DMS114 treated with DMSO at 0.1 percent for 48 hours (cell line): ENCODE measurements at regions not wholly inside any gene's neighbourhood (a gene's known extent, or its start where the extent isn't known, plus 50 kb on each side); places are given as distances from the start of the nearest gene placed in this dataset.

ENCODE experiments used
- DNase-seq: peaks from one replicate; lab custom pipeline; 2025; ENCODE audit not compliant: unreplicated experiment; lab: John Stamatoyannopoulos, UW

DNA sequence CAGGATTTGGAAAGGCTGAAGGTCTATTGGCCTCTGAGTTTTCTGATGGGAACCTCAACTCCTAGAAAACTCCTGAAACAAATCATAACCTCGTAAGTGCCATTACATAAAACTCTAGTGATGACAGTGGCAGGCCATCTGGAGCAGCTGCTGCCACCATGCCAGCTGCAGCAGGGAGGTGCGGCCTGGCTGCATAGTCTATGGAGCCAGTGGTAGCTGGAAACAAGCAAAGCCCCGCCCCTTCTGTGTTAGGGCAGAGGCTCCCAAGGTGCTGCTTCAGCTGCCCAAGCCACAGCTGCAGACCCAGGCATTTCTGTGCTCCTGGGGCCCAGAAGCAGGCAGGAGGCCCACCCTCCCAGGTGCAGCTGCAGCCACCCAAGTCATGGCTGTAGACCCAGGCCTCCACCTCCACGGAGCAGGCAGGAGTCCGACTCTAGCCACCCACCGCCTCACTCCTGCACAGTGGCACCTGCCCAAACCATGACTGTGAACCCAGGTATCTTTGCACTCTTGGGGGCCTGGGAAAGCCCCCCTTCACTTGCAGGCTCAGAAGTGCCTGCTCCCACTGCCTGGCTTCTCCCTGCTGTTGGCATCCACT lies 254.1 kb upstream of the KCNJ16 start:
- DNase-seq = no peak

DNA sequence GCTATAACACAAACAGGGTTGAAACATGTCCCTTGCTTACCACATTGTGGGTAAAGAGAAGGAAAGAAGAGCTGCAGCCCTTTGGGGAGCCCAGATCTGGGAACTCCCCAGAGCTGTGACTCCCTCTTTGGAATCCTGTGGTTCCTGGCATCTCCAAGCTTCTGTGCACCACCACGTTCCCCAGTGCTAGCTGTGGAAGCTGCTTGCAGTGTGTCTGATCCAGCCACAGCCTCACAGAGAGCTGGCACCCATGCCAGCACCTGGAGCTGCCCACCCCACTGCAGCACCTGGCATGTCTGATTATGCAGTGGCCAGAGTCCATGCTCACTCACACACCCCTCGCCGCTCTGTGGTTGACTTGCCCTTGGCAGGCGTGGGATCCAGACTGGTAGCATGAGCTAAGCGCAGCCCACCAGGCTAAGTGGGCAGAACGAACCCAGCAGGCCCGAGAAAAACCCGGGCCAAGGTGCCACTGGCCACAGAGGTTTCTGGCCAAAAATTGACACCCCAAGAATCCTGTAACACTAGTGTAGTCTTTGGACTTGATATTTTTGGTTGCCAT lies 252.6 kb upstream of the KCNJ16 start:
- no peak for DNase-seq

DNA sequence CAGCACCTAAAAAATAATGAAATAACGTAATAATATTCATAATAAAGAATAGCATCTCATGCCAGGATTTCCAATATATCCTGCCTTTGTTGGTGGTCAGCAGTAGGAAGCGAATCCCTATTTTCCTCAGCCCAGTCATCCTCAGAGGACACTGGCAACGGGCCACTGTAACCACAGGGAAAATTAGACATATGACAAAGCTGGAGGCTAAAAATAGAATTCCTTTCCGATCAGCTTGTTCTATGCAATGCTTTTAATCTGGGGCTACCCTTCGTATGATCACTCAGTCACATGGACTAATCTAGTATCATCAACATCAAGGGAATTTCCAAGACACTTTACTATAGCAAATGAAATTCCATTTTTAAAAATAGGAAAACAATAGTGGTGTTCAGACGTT lies 246.9 kb upstream of the KCNJ16 start:
- no peak for DNase-seq

DNA sequence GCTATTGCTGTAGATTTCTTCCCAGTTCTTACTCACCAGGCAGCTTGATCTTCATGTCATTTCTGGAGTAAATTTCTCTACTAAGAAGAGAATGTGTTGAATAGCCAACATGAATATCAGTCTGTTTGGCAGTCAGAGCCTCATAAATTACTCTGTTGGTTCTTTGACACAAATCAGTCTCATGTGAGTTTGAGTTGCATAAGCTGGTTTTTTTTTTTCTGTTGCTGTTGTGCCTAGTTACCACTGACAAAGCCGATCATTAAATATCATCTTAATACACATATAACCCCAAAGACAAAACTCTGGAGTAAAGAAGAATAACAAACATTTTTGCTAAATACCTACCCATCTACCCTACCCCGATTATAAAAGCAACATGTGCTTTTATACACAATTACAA lies 240.5 kb upstream of the KCNJ16 start:
- DNase-seq = no peak

DNA sequence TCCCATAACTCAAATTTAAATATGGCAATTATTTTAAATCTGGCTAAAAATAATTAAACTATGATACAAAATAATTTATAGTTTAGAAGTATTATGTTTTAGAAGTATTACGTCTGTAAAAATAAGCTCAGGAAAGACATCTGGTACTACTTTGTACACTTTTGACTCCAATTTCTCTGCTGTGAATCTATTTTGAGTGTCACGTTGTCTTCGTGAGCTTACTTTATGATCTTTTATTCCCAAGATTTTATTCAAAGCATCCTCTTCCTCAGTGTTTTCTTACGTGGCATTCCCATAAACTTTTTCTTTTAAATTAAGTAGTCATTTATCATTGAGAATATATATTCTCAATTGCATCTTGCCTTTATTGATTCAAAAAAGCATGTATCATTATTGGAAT lies 223.3 kb upstream of the KCNJ16 start:
- no peak for DNase-seq

DNA sequence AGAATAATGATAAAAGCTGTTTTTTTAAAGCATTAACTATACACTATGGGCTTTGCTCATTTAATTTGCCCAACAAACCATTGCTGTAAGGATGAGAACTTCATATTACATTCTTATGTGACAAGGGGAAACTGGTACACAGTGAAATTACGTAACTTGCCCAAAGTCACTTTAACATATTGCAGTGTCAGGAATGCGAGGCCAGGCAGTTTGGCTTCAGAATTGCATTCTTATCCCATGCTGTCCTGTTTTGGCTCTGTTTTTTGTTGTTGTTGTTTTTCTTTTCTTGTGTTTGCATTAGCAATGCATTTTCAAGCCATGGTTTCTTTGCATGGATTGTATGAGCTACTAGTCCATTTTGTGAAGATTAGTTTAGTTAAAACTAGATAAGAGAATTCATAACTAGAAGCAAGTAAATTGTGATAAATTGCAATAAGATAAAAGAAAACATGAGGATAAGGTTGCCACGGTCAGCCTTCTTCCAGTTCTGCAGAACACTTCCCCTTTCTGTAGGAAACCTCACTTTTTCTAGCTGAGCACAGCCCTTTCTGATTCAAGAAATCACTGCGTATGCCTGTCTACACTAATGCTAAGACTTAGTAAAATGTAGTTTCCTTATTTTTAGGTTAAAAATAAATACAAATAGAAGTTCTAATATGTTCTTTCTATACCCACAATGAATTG lies 221.3 kb upstream of the KCNJ16 start:
- no peak for DNase-seq

DNA sequence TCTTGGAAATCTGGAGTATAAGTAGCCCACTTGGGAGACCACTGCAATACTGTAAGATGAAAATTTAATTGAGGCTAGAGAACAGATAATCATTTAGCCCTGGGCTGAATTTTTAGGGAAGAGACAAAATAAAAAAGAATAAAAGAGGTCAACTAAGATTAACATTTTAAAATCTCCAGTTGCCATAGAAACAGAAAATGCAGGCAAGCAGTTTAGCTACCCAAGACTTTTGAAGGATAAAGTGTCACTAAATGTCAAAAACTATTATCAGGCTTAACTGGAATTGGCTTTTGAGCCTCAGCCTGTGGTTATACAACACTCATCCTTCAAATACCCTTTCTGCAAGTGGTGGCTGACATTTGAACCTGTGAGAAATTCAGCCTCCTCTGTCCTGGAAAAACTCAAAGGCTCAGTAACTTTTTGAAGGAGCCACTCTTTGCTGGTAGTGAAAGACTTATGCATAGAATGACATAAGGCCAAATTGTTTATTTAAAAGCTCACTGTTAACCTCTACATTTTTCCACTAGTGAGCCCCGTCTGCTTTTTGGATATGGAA lies 220.7 kb upstream of the KCNJ16 start:
- no peak for DNase-seq

DNA sequence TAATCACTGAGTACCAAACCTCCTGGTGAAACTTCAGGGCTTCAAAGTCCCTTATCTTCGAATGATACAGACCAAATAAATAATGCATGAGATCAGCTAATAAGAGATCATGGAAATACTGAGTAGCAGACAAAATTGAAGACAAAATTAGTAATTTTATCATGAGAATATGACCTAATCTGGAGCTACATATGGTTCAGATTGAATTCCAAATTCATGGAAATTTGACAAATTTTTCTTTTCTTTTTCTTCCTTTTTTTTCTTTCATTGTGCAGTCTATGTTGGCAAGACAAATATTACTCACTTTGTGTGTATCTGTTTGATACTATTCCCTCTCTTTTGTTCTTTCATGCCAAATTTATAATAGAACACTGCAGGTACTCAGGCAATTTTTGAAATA lies 218.1 kb upstream of the KCNJ16 start:
- no peak for DNase-seq

DNA sequence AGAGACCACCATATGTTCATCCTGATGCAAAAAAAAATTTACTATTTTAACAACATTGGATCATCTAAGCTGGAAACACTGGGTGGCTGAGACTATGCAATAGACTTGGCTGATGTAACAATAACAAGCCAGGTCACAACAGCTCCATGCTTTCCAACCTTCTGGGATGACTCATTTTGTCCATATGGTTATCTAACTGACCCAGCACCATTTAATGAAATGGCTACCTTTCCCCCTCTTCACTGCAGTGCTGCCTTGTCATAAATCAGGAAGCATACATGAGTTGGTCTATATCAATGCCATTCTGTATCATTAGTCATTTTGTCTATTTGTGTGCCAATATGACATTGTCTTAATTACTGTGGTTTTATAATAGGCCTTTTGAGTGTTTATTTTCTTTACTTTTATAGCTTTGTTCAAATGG lies 217.6 kb upstream of the KCNJ16 start:
- no peak for DNase-seq

DNA sequence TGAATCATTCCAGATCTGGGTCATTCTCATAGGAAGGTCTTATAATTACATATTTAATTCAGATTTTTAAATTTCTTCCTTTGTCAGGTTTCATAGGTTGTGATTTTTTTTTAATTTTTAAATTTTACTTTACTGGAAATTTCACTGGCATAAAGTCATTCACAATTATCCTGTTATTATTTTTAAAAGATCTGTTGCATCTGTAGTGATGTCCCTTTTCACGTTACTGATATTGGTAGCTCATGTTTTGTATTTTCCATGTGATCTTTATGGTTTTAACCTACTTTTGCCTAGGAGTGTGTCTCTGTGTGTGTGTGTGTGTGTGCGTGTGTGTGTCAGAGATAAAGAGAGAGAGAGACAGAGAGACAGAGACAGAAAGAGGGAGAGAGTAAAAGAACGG lies 216.6 kb upstream of the KCNJ16 start:
- no peak for DNase-seq

DNA sequence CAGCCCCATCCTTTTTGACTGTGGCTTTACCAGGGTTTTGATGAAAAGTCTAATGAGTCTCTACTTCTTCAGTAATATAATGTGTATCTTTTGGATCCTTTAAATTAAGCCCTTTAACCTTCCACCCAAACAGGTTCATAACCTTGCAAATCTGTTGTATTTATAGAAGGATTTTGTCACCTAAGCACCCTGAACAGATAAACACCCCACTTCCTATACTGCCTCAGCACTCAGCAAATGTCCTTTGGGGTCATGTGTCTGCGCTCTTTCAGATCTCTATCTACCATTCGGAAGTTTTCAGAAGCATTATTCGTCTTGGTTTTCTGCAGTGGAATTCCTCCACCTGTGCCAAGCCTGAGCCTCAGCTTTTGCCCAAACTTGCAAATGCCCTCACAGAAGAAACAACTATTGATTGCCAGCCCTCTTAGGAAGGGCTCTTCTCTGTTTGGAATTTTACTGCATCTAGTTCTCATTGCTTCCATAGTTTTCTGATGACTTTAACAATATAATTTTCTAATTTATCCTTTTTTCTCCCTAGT lies 214.8 kb upstream of the KCNJ16 start:
- DNase-seq = no peak

DNA sequence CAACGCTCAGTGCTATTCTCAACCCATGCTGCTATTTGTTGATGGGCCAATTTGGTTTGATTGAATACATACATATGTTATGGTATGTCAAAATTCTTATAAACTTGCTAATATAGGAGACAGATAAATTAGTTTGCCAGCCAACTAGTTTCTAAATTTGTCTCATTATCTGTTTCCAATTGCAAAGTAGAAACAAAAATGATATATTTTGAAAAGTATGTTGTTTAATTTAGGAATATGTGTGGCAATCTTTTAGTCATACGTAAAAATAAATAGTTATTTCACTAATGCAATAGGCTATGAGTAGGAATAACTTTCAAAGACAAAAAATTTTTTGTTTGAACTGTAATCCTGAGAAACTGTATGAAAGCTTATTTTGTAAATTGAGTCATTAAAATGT lies 210.6 kb upstream of the KCNJ16 start:
- DNase-seq = no peak

DNA sequence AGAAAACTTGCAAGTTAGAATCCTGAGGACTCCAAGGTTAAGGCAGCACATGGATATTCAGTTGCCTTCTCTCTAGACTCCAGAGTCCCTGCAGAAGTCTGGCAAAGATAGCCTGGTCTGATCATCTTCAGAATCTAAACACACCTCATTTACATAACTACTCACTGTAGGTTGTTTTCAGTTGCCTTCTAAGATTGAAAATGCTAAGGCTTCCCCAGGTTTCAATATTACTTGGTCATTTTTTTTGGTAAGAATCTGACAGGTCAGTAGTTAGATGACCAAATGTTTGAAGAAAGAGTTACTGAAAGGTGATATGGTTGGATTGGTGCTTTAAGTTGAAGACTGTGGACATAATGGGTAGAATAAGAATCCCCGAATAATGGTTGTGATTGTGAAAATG lies 205.4 kb upstream of the KCNJ16 start:
- DNase-seq = no peak

DNA sequence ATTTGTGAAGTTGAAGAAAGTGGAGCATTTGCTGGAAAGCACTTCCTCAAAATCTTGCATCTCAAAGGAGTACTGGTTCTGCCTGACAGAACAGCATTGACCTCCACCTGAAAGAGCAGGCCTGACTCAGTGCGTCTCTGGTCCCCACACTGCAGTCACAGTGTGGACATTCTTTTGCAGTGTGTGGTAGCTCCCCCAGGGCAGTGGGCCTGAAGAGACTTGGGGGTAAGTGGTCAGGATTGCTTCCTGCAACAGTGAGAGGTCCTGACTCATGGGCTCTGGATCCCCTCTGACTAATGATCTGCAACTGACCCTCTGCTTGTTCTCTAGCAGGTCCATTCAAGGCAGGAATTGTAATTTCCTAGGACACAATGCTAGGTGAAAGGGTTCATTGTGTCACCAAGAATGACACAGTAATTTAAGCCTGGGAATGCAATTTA lies 204.9 kb upstream of the KCNJ16 start:
- DNase-seq = no peak

DNA sequence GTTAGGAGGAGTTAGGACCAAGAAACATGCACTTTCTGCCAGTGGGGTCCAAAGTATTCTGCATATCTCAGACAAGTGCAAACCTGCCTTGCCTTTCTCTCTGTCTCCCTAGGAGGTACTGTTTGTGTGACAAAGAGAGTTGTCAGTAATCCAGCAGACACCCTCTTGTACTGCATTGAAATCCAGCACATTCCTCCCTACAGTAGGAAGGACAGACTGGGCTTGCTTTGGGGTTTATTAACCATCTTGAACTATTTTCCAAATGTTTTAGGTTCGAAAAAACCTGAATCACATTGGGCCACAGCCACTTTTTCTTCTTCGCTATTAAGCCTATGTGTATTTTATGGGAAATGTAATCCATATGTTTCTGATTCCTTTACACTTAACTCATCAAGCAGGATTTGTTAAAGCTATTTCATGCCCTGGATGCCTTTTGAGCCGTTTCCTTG lies 204.2 kb upstream of the KCNJ16 start:
- DNase-seq = no peak

DNA sequence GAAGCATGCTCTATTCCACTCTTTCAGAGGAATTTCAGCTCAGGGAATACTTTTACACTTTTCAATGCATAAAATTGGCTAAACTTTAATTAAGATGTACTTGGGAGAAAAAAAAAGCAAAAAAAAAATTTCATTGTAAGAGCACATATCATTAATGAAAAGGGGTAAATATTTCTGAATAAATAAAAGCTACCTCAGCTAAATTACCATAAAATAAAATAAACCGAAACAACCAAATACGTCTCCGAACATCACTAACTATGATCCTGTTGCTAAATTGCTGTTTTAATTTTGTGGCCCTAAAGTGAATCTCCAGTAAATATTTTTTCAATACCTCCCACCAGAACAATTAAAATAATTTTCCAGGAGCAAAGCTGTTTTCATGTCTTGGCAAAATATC lies 203.7 kb upstream of the KCNJ16 start:
- DNase-seq = no peak

DNA sequence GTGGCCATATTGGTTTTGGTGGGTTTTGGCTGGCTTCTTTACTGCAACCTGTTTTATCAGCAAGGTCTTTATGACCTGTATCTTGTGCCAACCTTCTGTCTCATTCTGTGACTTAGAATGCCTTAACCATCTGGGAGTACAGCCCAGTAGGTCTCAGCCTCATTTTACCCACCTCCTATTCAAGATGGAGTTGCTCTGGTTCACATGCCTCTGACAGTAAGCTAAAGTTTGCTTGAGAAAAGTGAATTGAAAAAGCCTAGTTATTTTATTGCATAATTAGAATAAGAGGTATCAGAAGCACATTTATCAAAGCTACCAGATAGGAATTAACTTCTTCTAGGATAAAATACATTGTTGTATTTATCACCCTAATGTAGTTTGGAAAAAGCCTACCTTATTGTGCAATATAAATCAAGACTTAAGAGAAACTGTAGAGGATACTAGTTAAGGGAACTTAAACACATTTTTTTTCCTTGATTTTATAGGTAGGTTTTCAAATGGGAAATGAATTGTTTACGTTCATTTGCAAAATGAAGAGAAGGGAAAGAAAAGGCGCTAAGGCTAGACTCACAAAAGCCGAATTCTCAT lies 202.3 kb upstream of the KCNJ16 start:
- DNase-seq = no peak

DNA sequence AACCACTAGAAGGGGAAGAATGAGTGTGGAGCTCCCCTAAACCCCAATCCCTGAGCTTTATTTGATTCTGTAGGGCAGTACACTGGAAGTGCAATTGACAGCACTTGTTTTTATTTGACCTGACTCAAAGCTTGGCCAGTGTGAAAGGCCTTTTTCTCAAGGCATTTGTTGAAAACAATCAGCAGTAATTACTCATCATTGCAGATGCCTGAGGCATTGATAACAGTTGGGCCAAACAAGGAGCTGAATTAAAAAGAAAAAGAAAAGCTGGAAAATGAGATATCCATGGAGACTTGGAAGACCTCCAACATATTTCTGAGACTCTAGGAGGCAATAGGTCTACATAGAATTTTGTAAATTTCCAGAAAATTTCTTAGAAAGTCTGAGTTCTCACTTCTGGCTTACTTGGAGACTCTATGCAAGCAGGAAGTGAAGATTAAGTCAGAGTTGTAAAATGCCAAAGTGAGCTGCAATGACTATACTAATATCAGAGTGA lies 200.8 kb upstream of the KCNJ16 start:
- no peak for DNase-seq

DNA sequence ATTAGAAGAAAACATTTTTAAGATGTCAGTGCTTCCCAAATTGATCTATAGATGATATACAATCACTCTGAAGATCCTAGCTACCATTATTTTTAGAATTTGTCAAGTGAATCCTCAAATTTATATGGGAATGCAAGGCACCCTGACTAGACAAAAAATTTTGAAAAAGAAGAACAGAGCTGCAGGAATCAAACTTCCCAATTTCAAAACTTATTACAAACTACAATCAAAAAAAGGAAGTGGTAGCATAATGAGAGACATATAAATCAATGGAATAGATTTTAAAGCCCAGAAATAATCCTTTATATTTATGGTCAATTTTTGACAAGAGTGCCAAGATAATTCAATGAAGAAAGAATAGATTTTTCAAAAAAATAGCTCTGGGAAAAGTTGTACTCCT lies 198.3 kb upstream of the KCNJ16 start:
- no peak for DNase-seq

DNA sequence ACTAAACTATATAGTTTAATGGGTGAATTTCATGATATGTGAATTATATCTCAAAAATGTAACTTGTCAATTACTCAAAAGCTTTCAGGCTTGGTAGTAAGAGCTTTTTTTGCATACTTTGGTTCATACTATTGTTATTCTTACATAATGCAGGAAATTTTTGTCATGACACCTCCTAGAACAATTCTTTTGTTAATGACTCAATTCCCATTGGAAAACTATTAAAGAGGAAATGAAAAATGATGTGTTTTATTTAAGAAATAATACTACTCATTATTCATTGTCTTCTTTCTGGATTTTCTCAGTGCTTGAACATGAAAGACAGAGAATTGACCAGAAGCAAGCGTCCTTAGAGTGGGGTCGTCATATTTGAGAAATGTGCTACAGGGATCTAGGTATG lies 196.4 kb upstream of the KCNJ16 start:
- no peak for DNase-seq

DNA sequence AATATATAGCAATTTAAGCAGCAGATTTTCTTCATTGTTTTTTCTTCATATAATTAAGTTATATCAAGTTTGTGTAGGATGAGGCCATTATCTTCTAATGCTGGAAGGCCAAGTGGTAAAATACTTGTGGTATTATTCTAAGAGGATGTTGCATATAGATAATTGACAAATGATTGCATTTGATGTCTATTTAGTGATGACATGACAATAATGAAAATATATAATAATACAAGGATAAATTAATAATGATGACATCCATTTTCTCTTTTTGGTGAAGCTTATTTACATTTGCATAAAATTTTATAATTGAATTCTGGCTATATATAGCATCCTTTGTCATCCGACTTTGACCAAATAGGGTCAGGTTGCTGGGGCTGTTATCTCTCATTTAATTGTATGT lies 195.4 kb upstream of the KCNJ16 start:
- DNase-seq = no peak
